OCI-LY7 (cell line): ENCODE measurements at regions not wholly inside any gene's neighbourhood (a gene's known extent, or its start where the extent isn't known, plus 50 kb on each side); places are given as distances from the start of the nearest gene placed in this dataset.

Experiments used
- BruUV-seq: library from RNA; stranded (reverse); fragments of 400-500 nt; replicated peaks from 2 replicates; lab custom pipeline; 2021; lab: Mats Ljungman, UMichigan
- CTCF ChIA-PET: fragments of 300-600 bp; sonication (Branson Sonifier 250); formaldehyde crosslinking; loops from one replicate; lab custom pipeline; 2022; ENCODE audit warnings: antibody characterized with exemption; ENCODE audit not compliant: unreplicated experiment; lab: Charles Lee
- POLR2A ChIA-PET: fragments of 300-600 bp; sonication (Branson Sonifier 250); formaldehyde crosslinking; loops from one replicate; lab custom pipeline; 2022; ENCODE audit warnings: antibody characterized with exemption; lab: Charles Lee
- DNase-seq: peaks from one replicate; pipeline ENCODE4 v3.0.0-alpha.2; 2015; ENCODE audit warnings: low spot score
- H2AFZ ChIP-seq: fragments of 200-600 bp; sonication (generic), shearing (Covaris generic); 2 replicates; pipeline ENCODE4 v1.6.1; 2014; ENCODE audit warnings: mild to moderate bottlenecking, antibody characterized with exemption, low read length, moderate library complexity
- H3K27ac ChIP-seq: fragments of 200-600 bp; sonication (generic); 2 replicates; pipeline ENCODE4 v1.5.1; 2014; ENCODE audit warnings: mixed run types, low read depth, mild to moderate bottlenecking, moderate library complexity, low read length, inconsistent platforms; ENCODE audit not compliant: poor library complexity, severe bottlenecking
- H3K36me3 ChIP-seq: fragments of 200-600 bp; sonication (generic); 2 replicates; pipeline ENCODE4 v1.6.1; 2014; ENCODE audit warnings: mild to moderate bottlenecking, antibody characterized with exemption, low read length, moderate library complexity, mixed read lengths; ENCODE audit not compliant: insufficient read depth
- H3K4me1 ChIP-seq: fragments of 200-600 bp; sonication (generic); 2 replicates; pipeline ENCODE4 v1.5.1; 2014; ENCODE audit warnings: mild to moderate bottlenecking, low read length; ENCODE audit not compliant: insufficient read depth, poor library complexity, severe bottlenecking
- H3K4me2 ChIP-seq: fragments of 200-600 bp; sonication (generic); 2 replicates; pipeline ENCODE4 v1.6.1; 2014; ENCODE audit warnings: mild to moderate bottlenecking, low read length
- H3K4me3 ChIP-seq: fragments of 200-600 bp; sonication (generic); 2 replicates; pipeline ENCODE4 v1.5.1; 2014; ENCODE audit warnings: mild to moderate bottlenecking, low read depth, low read length; ENCODE audit not compliant: poor library complexity, severe bottlenecking
- H3K79me2 ChIP-seq: fragments of 200-600 bp; sonication (generic); 2 replicates; pipeline ENCODE4 v1.6.1; 2016; ENCODE audit warnings: low read depth, mild to moderate bottlenecking, low read length, moderate library complexity, mixed read lengths; ENCODE audit not compliant: insufficient read depth
- H3K9me2 ChIP-seq: fragments of 200-600 bp; sonication (generic); 2 replicates; pipeline ENCODE4 v1.6.1; 2016; ENCODE audit warnings: mild to moderate bottlenecking, low read length, mixed read lengths; ENCODE audit not compliant: insufficient read depth
- H3K9me3 ChIP-seq: fragments of 200-600 bp; sonication (generic); 2 replicates; pipeline ENCODE4 v1.6.1; 2014; ENCODE audit warnings: mild to moderate bottlenecking, mixed run types, low read length, mixed read lengths
- H4K20me1 ChIP-seq: fragments of 200-600 bp; sonication (generic); 2 replicates; pipeline ENCODE4 v1.6.1; 2014; ENCODE audit warnings: mild to moderate bottlenecking, antibody characterized with exemption, low read length, moderate library complexity, mixed read lengths; ENCODE audit not compliant: insufficient read depth
- CTCF ChIP-seq: fragments of 200-600 bp; sonication (generic); conservative IDR thresholded peaks from 2 replicates; pipeline ENCODE4 v1.5.1; 2014; ENCODE audit warnings: mild to moderate bottlenecking, antibody characterized with exemption, low read length, moderate library complexity, mixed read lengths
- EZH2phosphoT487 ChIP-seq: fragments of 200-600 bp; sonication (generic); IDR thresholded peaks from 2 replicates; pipeline ENCODE4 v1.6.1; 2018; ENCODE audit warnings: low read depth, borderline replicate concordance, mild to moderate bottlenecking, mixed run types, antibody characterized with exemption, low read length, moderate library complexity, mixed read lengths
- intact Hi-C: fragments of 100-400 bp; cut with micrococcal nuclease; formaldehyde crosslinking; loops from one replicate; pipeline ENCODE4 v1.10.0; 2022; ENCODE audit not compliant: unreplicated experiment

- no TSS peak for BruUV-seq
- Histone ChIP-seq H3K36me3 (no peaks in the 10 kb centered on the region), H3K9me3 (no peaks in the 10 kb centered on the region), H3K79me2 (no peaks in the 10 kb centered on the region), H2AFZ (no peak overlapping the region), H3K4me1 (no peaks in the 10 kb centered on the region), H3K4me2 (no peak overlapping the region), H4K20me1 (no peaks in the 10 kb centered on the region), H3K9me2 (no peaks in the 10 kb centered on the region), H3K4me3 (no peak overlapping the region), H3K27ac (no peak overlapping the region)
- ChIA-PET CTCF (interaction anchor here (0.5 kb wide), 1 partner anchor 303 kb away, joined by 3 read pairs; no protein-coding TSS in a partner anchor), POLR2A (interaction anchor here (0.6 kb wide), 1 partner anchor 728 kb away, joined by 5 read pairs; no protein-coding TSS in a partner anchor)
- intact Hi-C loops, result no loop called here
- no peak for DNase-seq
- no peak for TF ChIP-seq CTCF
- TF ChIP-seq EZH2phosphoT487, result no peak
Observed at GRCh38 chr10:129161150-129161549, 305.9 kb upstream of the MGMT start.

- H3K4me2 ChIP-seq, result no peak overlapping the region
- DNase-seq, result no peak
- H3K4me3 ChIP-seq, result no peak overlapping the region
- no TSS peak for BruUV-seq
- no peaks in the 10 kb centered on the region for H3K9me2 ChIP-seq
- intact Hi-C loops, result no loop called here
- POLR2A ChIA-PET, result no interaction called here
- H3K27ac ChIP-seq, result no peak overlapping the region
- TF ChIP-seq CTCF (no peak), EZH2phosphoT487 (no peak)
- no peaks in the 10 kb centered on the region for H3K36me3 ChIP-seq
- CTCF ChIA-PET, result no interaction called here
- H2AFZ ChIP-seq, result no peak overlapping the region
- no peaks in the 10 kb centered on the region for H3K9me3 ChIP-seq
- H4K20me1 ChIP-seq, result no peaks in the 10 kb centered on the region
- H3K79me2 ChIP-seq, result no peaks in the 10 kb centered on the region
- no peaks in the 10 kb centered on the region for H3K4me1 ChIP-seq
Observed at GRCh38 chr10:129163531-129163930, 303.5 kb upstream of the MGMT start.

GRCh38 chr10:129165076-129165720, 301.8 kb upstream of the MGMT start:
- H3K4me2 ChIP-seq, result no peak overlapping the region
- H3K36me3 ChIP-seq, result no peaks in the 10 kb centered on the region
- H3K4me3 ChIP-seq, result no peak overlapping the region
- TF ChIP-seq CTCF (no peak), EZH2phosphoT487 (no peak)
- H4K20me1 ChIP-seq, result no peaks in the 10 kb centered on the region
- DNase-seq, result no peak
- ChIA-PET CTCF (no interaction called here), POLR2A (no interaction called here)
- no peaks in the 10 kb centered on the region for H3K9me3 ChIP-seq
- no peak overlapping the region for H3K27ac ChIP-seq
- no TSS peak for BruUV-seq
- intact Hi-C loops, result no loop called here
- no peaks in the 10 kb centered on the region for H3K79me2 ChIP-seq
- H3K4me1 ChIP-seq, result no peaks in the 10 kb centered on the region
- H3K9me2 ChIP-seq, result no peaks in the 10 kb centered on the region
- no peak overlapping the region for H2AFZ ChIP-seq
